Hematopoietic multipotent progenitor cell (in vitro differentiated cells): ENCODE measurements at regions not wholly inside any gene's neighbourhood (a gene's known extent, or its start where the extent isn't known, plus 50 kb on each side); places are given as distances from the start of the nearest gene placed in this dataset. TPM values are rescaled to one million over a fixed set of nuclear protein-coding genes. Genes with fewer than 3 reads are reported as not detected.

ENCODE experiments used
- DNase-seq, 3 donors: peaks; one replicate each; pipeline ENCODE4 v3.0.0-alpha.2; 2011 to 2015; ENCODE audit warnings: low read depth in 2 of 3, low spot score in 2 of 3
- small RNA-seq: library from RNA; depleted of rRNA; stranded (forward); fragments of <200 nt; gene quantifications from one replicate; pipeline ENCODE3, GENCODE V24; 2012

- DNase-seq = peak in 2 of 3 donors; percentile 57 to 64
These were observed 361.1 kb upstream of the AMELY start for GRCh38 chrY:7272556-7273195.

DNA sequence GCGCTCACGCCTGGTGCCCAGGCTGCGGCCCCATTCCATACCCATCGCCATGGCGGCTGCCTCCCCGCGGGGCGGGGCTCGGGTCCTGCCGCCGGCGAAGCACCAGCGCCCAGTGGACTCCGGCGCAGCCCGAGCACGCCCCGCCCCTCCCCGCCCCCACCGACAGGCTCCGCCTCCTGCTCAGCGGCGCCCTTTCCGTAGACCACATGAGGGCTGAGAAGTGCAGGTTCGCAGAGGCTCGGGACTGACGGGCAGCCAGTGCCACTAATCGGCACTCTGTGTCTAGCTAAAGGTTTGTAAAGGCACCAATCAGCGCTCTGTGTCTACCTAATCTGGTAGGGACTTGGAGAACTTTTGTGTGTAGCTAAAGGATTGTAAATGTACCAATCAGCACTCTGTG, 352.2 kb upstream of the AMELY start:
- DNase-seq = no peak

GRCh38 chrY:7262531-7262930, 351.0 kb upstream of the AMELY start:
- DNase-seq = no peak

DNA sequence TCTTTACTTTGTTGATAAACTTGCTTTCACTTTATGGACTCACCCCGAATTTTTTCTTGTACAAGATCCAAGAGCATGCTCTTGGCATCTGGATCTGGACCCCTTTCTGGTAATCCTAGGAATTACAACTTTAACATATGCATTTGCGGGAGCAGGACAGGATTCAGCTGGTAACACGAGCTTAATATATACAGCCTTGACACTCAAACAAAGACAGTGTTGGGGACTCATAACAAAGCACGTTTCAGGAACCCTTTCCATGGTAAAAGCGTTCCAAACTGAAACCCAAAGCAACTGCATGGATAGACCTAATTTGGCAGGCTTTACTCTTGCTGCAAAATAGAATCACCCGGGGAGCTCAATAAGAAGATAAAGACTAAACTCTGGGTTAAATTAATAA, 349.7 kb upstream of the AMELY start:
- DNase-seq = no peak

DNA sequence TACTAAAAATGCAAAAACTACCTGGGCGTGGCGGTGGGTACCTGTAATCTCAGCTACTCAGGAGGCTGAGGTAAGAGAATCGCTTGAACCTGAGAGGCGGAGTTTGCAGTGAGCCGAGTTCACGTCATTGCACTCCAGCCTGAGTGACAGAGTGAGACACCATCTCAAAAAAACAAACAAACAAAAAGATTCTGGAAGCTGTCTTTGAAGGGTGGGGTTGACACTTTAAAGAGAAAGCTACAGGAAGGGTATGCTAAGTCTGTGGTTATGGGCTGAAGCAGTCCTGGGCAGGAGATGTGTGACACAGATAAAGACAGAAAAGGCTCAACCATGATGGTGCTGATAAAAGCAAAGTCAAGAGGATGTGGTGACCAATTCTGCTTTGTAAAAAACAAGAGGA, 328.5 kb upstream of the AMELY start:
- DNase-seq = peak in 2 of 3 donors; percentile 5 to 30

GRCh38 chrY:7211971-7212370, 300.4 kb upstream of the AMELY start:
- no peak for DNase-seq

- DNase-seq = peak in 2 of 3 donors; percentile 5 to 50
These were observed 292.9 kb upstream of the AMELY start for GRCh38 chrY:7204456-7204855.

- no peak for DNase-seq
These were observed 271.0 kb upstream of the AMELY start for GRCh38 chrY:7182591-7182990.

- DNase-seq = no peak
These were observed 266.1 kb upstream of the AMELY start for GRCh38 chrY:7177631-7178030.

GRCh38 chrY:7169475-7169874, 257.9 kb upstream of the AMELY start:
- no peak for DNase-seq

DNA sequence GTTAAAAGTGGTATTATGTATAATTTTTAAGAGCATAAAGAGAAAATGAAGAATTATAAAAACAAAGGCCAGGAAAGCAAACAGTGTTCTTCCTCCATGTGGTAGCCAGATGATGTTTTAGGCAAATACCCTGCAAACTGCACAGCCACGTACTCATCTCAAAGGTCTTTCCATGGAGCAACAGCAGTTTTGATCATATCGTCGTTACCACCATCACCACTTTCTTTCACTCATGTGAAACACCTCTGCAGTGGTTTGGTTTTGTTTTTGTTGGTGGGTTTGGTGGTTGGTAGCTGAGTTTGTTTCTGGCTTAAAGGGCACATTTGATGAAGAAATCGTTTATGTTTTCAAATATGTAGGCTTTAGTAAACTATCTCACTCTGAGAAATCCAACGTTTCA, 229.9 kb upstream of the AMELY start:
- no peak for DNase-seq

Small RNAs in the stretch of these regions (small RNA-seq; reads per million reads assigned to genes)
- gene RF00019 = not detected
- not detected for gene RN7SKP282
- not detected for gene RNU6-521P
